ENCODE measurements at regions not wholly inside any gene's neighbourhood (a gene's known extent, or its start where the extent isn't known, plus 50 kb on each side); places are given as distances from the start of the nearest gene placed in this dataset.

DNA sequence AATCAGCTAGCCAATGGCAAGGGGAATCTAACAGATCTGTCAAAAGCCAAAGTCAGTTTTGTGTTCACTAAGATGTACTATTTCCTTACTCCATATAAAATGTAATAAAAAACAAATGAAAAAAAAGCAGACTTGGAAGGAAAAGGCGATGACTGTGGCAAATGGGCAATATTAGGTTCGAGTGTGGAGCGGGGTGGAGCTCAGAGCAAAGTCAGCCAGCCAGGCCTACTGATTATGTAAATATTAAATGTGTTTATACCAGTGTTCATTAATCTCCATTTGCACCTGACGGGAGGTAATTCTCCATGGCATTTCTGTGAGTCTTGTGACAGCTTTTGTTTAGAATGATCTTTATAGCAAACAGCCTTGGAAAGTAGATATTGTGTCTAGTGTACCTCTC, 96.2 kb upstream of the KCNMB2 start:
- intact Hi-C loops (cut with DNase I) = no loop called here
- H3K4me3 ChIP-seq (replicated peaks in 1 of 3) = no peak overlapping the region
- no peak for DNase-seq
- no peak overlapping the region for H3K27ac ChIP-seq
- H3K9me3 ChIP-seq = no peaks in the 10 kb centered on the region
- WGBS, 2 donors = 92 to 95% methylated on average over 4 of the region's 4 CpGs
- H3K36me3 ChIP-seq = no peaks in the 10 kb centered on the region
- no peaks in the 10 kb centered on the region for H3K4me1 ChIP-seq
- no peaks in the 10 kb centered on the region for H3K27me3 ChIP-seq
- TF ChIP-seq, protein P1, sequence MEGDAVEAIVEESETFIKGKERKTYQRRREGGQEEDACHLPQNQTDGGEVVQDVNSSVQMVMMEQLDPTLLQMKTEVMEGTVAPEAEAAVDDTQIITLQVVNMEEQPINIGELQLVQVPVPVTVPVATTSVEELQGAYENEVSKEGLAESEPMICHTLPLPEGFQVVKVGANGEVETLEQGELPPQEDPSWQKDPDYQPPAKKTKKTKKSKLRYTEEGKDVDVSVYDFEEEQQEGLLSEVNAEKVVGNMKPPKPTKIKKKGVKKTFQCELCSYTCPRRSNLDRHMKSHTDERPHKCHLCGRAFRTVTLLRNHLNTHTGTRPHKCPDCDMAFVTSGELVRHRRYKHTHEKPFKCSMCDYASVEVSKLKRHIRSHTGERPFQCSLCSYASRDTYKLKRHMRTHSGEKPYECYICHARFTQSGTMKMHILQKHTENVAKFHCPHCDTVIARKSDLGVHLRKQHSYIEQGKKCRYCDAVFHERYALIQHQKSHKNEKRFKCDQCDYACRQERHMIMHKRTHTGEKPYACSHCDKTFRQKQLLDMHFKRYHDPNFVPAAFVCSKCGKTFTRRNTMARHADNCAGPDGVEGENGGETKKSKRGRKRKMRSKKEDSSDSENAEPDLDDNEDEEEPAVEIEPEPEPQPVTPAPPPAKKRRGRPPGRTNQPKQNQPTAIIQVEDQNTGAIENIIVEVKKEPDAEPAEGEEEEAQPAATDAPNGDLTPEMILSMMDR (IDR thresholded peaks at IDR 0.05) = no peak

DNA sequence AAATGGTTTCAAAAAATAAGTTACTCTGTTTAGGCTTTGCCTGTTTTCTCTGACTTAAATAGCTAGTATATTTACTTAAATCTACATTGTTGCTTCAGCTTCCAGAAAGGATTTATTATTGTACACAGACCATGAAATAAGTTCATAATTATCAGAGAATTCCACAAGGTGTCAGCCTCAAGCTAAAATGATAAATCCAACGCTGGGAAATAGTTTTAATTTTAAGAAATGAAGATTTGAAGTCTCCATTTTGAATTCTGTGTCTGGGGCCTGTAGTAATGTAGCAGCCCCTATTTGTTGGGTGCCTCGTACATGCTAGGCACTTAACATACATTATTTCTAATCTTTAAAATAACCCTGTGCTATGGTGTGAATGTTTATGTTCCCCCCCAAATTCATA, 92.6 kb upstream of the KCNMB2 start:
- intact Hi-C loops (cut with DNase I) = no loop called here
- Histone ChIP-seq H3K36me3 (no peaks in the 10 kb centered on the region), H3K4me3 (replicated peaks in 1 of 3) (no peak overlapping the region), H3K4me1 (no peaks in the 10 kb centered on the region), H3K27me3 (no peaks in the 10 kb centered on the region), H3K27ac (no peak overlapping the region), H3K9me3 (no peaks in the 10 kb centered on the region)
- TF ChIP-seq, protein P1 (IDR thresholded peaks at IDR 0.05) = peak in 3 of 6 experiments; percentile 15 to 22 (median 21)
- no peak for TF ChIP-seq POLR2A (IDR thresholded peaks at IDR 0.05)
- no peak for DNase-seq
- 81 to 88% methylated on average over 2 of the region's 2 CpGs for WGBS, 2 donors

DNA sequence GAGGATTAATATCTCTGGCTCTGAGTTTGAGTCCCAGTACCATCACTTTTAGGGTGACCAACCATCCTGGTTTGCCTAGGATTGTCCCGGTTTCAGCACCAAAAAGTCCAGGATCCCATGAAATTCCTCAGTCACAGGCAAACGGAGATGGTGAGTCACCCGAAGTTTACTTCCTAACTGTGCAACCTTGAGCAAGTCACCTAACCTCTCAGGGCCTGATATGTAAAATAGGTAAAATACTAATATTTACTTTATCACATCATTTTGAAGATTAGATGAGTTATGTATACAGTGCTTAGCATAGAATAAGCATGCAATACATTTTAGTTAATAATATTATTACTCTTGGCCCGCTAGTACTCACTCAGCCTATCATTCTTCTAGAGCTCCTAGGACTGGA, 91.1 kb upstream of the KCNMB2 start:
- intact Hi-C loops (cut with DNase I) = no loop called here
- Histone ChIP-seq H3K36me3 (no peaks in the 10 kb centered on the region), H3K4me3 (replicated peaks in 1 of 3) (no peak overlapping the region), H3K27ac (no peak overlapping the region), H3K4me1 (no peaks in the 10 kb centered on the region), H3K9me3 (no peaks in the 10 kb centered on the region), H3K27me3 (no peaks in the 10 kb centered on the region)
- no peak for DNase-seq
- TF ChIP-seq POLR2A (IDR thresholded peaks at IDR 0.05) = no peak
- TF ChIP-seq, protein P1 (IDR thresholded peaks at IDR 0.05) = no peak
- WGBS, 2 donors = 96 to 97% methylated on average over 4 of the region's 4 CpGs

DNA sequence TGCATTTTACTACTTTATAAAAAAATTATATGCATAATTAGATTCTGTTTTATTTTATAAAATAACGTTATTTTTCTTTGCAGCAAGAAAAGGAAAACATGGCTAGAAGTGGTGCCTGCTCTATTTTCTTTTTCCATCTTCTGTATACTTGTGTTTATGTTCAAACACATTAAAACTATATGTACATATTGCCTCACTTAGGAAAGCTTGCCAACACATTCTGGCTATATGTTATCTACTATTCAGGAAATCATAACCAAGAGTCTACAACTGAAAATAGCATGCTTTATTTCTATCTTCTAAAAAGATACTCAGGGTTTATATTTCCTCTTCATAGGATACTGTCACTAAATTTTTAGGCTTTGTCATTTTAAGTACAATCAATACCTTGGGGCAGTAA, 90.2 kb upstream of the KCNMB2 start:
- H3K36me3 ChIP-seq = no peaks in the 10 kb centered on the region
- no peak overlapping the region for H3K4me3 ChIP-seq (replicated peaks in 1 of 3)
- no peak overlapping the region for H3K27ac ChIP-seq
- 79 to 81% methylated on average over 1 of the region's 1 CpG for WGBS, 2 donors
- H3K4me1 ChIP-seq = no peaks in the 10 kb centered on the region
- TF ChIP-seq POLR2A (IDR thresholded peaks at IDR 0.05) = no peak
- TF ChIP-seq, protein P1 (IDR thresholded peaks at IDR 0.05) = no peak
- H3K9me3 ChIP-seq = no peaks in the 10 kb centered on the region
- intact Hi-C loops (cut with DNase I) = no loop called here
- DNase-seq = no peak
- no peaks in the 10 kb centered on the region for H3K27me3 ChIP-seq

DNA sequence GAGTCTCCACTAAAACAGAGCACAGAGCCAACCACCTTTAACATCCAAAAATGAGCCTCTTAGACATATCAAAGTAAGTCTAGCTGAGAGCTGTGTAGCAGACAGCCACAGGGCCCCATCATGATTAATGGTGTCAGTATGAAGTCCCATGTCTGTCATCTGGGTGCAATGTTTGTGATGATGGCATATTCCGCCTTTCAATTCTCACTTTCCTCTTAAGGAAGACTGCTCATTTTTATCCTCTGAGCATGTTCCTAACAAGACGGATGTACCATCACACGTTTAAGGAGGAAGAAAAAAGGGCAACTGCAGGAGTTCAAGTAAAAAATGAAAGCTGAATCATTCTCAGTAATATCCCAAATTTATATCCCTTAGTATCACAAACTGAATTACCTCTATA, 85.8 kb upstream of the KCNMB2 start:
- Histone ChIP-seq H3K4me3 (replicated peaks in 1 of 3) (no peak overlapping the region), H3K27me3 (no peaks in the 10 kb centered on the region), H3K4me1 (no peaks in the 10 kb centered on the region), H3K36me3 (no peaks in the 10 kb centered on the region), H3K27ac (no peak overlapping the region), H3K9me3 (no peaks in the 10 kb centered on the region)
- TF ChIP-seq, protein P1 (IDR thresholded peaks at IDR 0.05) = no peak
- no peak for TF ChIP-seq POLR2A (IDR thresholded peaks at IDR 0.05)
- WGBS, 2 donors = 79 to 96% methylated on average over 3 of the region's 3 CpGs
- no peak for DNase-seq
- intact Hi-C loops (cut with DNase I) = no loop called here

Measured in thyroid gland (tissue), 4 donors.